Smooth muscle cell (in vitro differentiated cells): ENCODE measurements at regions not wholly inside any gene's neighbourhood (a gene's known extent, or its start where the extent isn't known, plus 50 kb on each side); places are given as distances from the start of the nearest gene placed in this dataset.

Experiments
- DNase-seq: peaks from one replicate; lab custom pipeline; 2025; ENCODE audit not compliant: unreplicated experiment; lab: John Stamatoyannopoulos, UW
- H2AFZ ChIP-seq: fragments of 200-600 bp; sonication (generic); 2 replicates; pipeline ENCODE4 v1.6.0; 2016; ENCODE audit warnings: antibody characterized with exemption, low read depth, mild to moderate bottlenecking
- H3F3A ChIP-seq: fragments of 200-600 bp; sonication (generic); 2 replicates; pipeline ENCODE4 v1.6.0; 2017; ENCODE audit warnings: antibody characterized with exemption, low read depth
- H3K27ac ChIP-seq: fragments of 200-600 bp; sonication (generic); 2 replicates; pipeline ENCODE4 v1.5.1; 2016; ENCODE audit warnings: low read depth, mild to moderate bottlenecking
- H3K27me3 ChIP-seq: fragments of 200-600 bp; sonication (generic); 2 replicates; pipeline ENCODE4 v1.6.1; 2016; ENCODE audit warnings: low read depth, mild to moderate bottlenecking
- H3K36me3 ChIP-seq: fragments of 200-600 bp; sonication (generic); 2 replicates; pipeline ENCODE4 v1.5.1; 2016; ENCODE audit warnings: low read depth
- H3K4me1 ChIP-seq: fragments of 200-600 bp; sonication (generic); 2 replicates; pipeline ENCODE4 v1.5.1; 2016; ENCODE audit warnings: low read depth
- H3K4me2 ChIP-seq: fragments of 200-600 bp; sonication (generic); 2 replicates; pipeline ENCODE4 v1.6.0; 2016; ENCODE audit warnings: mild to moderate bottlenecking
- H3K4me3 ChIP-seq: fragments of 200-600 bp; sonication (generic); 2 replicates; pipeline ENCODE4 v1.5.1; 2016; ENCODE audit warnings: mild to moderate bottlenecking
- H3K79me2 ChIP-seq: fragments of 200-600 bp; sonication (generic); 2 replicates; pipeline ENCODE4 v1.6.0; 2016; ENCODE audit warnings: low read depth, mild to moderate bottlenecking
- H3K9ac ChIP-seq: fragments of 200-600 bp; sonication (generic); 2 replicates; pipeline ENCODE4 v1.6.0; 2016; ENCODE audit warnings: low read depth
- H3K9me3 ChIP-seq: fragments of 200-600 bp; sonication (generic); replicated peaks from 2 replicates; pipeline ENCODE4 v1.5.1; 2016; ENCODE audit warnings: low read depth
- H4K20me1 ChIP-seq: fragments of 200-600 bp; sonication (generic); 2 replicates; pipeline ENCODE4 v1.6.0; 2016; ENCODE audit warnings: low read depth
- CTCF ChIP-seq: fragments of 200-600 bp; sonication (generic); IDR thresholded peaks from 2 replicates; pipeline ENCODE4 v1.5.1; 2017; ENCODE audit warnings: borderline replicate concordance, mild to moderate bottlenecking, antibody characterized with exemption; ENCODE audit not compliant: insufficient read depth, poor library complexity, severe bottlenecking
- whole genome bisulfite sequencing: methylation state at CpG from one replicate; pipeline ENCODE4 v1.1.7; 2016; ENCODE audit warnings: low lambda C conversion rate; 5-methylcytosine and 5-hydroxymethylcytosine counted together

GRCh38 chr6:139528471-139528870 lies 154.0 kb upstream of the CITED2 start:
- no peaks in the 10 kb centered on the region for H3K9me3 ChIP-seq
- H2AFZ ChIP-seq, result peak overlapping the region; percentile 18
- H3K79me2 ChIP-seq, result no peaks in the 10 kb centered on the region
- TF ChIP-seq CTCF, result no peak
- H3K36me3 ChIP-seq, result no peaks in the 10 kb centered on the region
- WGBS, result 94% methylated on average over 2 of the region's 2 CpGs
- DNase-seq, result no peak
- H4K20me1 ChIP-seq, result no peaks in the 10 kb centered on the region
- no peaks in the 10 kb centered on the region for H3K4me1 ChIP-seq
- no peak overlapping the region for H3K27ac ChIP-seq
- no peak overlapping the region for H3K9ac ChIP-seq
- no peak overlapping the region for H3K4me3 ChIP-seq
- no peaks in the 10 kb centered on the region for H3F3A ChIP-seq
- no peaks in the 10 kb centered on the region for H3K27me3 ChIP-seq
- H3K4me2 ChIP-seq, result no peak overlapping the region

- TF ChIP-seq CTCF, result no peak
- no peaks in the 10 kb centered on the region for H3F3A ChIP-seq
- H3K27ac ChIP-seq, result no peak overlapping the region
- no peak overlapping the region for H3K4me2 ChIP-seq
- no peaks in the 10 kb centered on the region for H3K9me3 ChIP-seq
- H4K20me1 ChIP-seq, result no peaks in the 10 kb centered on the region
- no peaks in the 10 kb centered on the region for H3K79me2 ChIP-seq
- no peak overlapping the region for H3K4me3 ChIP-seq
- H3K27me3 ChIP-seq, result no peaks in the 10 kb centered on the region
- H3K4me1 ChIP-seq, result no peaks in the 10 kb centered on the region
- no peaks in the 10 kb centered on the region for H3K36me3 ChIP-seq
- H3K9ac ChIP-seq, result no peak overlapping the region
- 97% methylated on average over 2 of the region's 2 CpGs for WGBS
- no peak for DNase-seq
- no peak overlapping the region for H2AFZ ChIP-seq
Observed at GRCh38 chr6:139525415-139525814, 151.0 kb upstream of the CITED2 start.

DNA sequence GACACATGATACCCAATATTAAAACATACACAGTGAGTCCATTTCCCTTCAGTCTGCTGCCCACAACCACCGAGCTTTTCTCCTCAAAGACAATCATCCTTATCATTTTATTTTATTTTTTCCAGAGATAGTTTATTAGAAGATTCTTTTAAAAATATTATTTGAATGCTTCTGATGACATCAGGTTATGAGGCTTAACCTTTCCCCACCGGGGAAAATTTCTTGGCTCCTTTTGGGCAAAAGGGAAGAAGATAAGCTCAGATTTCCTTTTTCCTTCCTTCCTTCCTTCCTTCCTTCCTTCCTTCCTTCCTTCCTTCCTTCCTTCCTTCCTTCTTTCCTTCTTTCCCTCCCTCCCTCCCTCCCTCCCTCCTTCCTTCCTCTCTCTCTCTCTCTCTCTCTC lies 149.5 kb upstream of the CITED2 start:
- H3F3A ChIP-seq, result peaks cover 2% of the 10 kb centered on the region
- H3K4me3 ChIP-seq, result no peak overlapping the region
- no peak overlapping the region for H3K9ac ChIP-seq
- no peaks in the 10 kb centered on the region for H3K4me1 ChIP-seq
- no peak overlapping the region for H3K4me2 ChIP-seq
- H2AFZ ChIP-seq, result no peak overlapping the region
- H4K20me1 ChIP-seq, result no peaks in the 10 kb centered on the region
- no peak overlapping the region for H3K27ac ChIP-seq
- DNase-seq, result no peak
- H3K36me3 ChIP-seq, result no peaks in the 10 kb centered on the region
- no peaks in the 10 kb centered on the region for H3K79me2 ChIP-seq
- no peaks in the 10 kb centered on the region for H3K9me3 ChIP-seq
- TF ChIP-seq CTCF, result no peak
- WGBS, result 94% methylated on average over 2 of the region's 2 CpGs
- no peaks in the 10 kb centered on the region for H3K27me3 ChIP-seq

- 76% methylated on average over 3 of the region's 3 CpGs for whole genome bisulfite sequencing
- DNase-seq, result no peak
Observed at GRCh38 chr6:139522511-139523220, 148.2 kb upstream of the CITED2 start.

More at GRCh38 chr6:139522511-139523220, 148.2 kb upstream of the CITED2 start:
- Histone ChIP-seq H4K20me1 (no peaks in the 10 kb centered on the region), H3K4me1 (no peaks in the 10 kb centered on the region), H3F3A (peaks cover 2% of the 10 kb centered on the region), H3K4me2 (no peak overlapping the region), H3K9ac (no peak overlapping the region), H2AFZ (no peak overlapping the region), H3K36me3 (no peaks in the 10 kb centered on the region), H3K79me2 (no peaks in the 10 kb centered on the region), H3K27ac (no peak overlapping the region), H3K27me3 (no peaks in the 10 kb centered on the region), H3K4me3 (no peak overlapping the region), H3K9me3 (no peaks in the 10 kb centered on the region)
- TF ChIP-seq CTCF, result no peak
